Astrocyte (in vitro differentiated cells and primary cell): ENCODE measurements at regions not wholly inside any gene's neighbourhood (a gene's known extent, or its start where the extent isn't known, plus 50 kb on each side); places are given as distances from the start of the nearest gene placed in this dataset.

Experiments used
- DNase-seq: peaks from one replicate; pipeline ENCODE4 v3.0.0-alpha.2; 2010; ENCODE audit warnings: low read depth
- FAIRE-seq: peaks from 2 replicates; lab custom pipeline; 2011; peaks lifted over from hg19 to GRCh38; lab: Jason Lieb, UNC
- H2AFZ ChIP-seq: 2 replicates; pipeline ENCODE4 v1.6.0; 2012; ENCODE audit warnings: low read depth, low read length, inconsistent platforms
- H3K27ac ChIP-seq: 2 replicates; pipeline ENCODE4 v1.5.1; 2011; ENCODE audit warnings: low read depth, low read length, inconsistent platforms
- H3K27me3 ChIP-seq: 2 replicates; pipeline ENCODE4 v1.6.0; 2011; ENCODE audit warnings: low read length, inconsistent platforms; ENCODE audit not compliant: insufficient read depth
- H3K36me3 ChIP-seq: 2 replicates; pipeline ENCODE4 v1.5.1; 2011; ENCODE audit warnings: low read length, inconsistent platforms; ENCODE audit not compliant: insufficient read depth
- H3K4me1 ChIP-seq: 2 replicates; pipeline ENCODE4 v1.5.1; 2011; ENCODE audit warnings: low read length, inconsistent platforms; ENCODE audit not compliant: insufficient read depth
- H3K4me2 ChIP-seq: 2 replicates; pipeline ENCODE4 v1.6.0; 2012; ENCODE audit warnings: low read length, inconsistent platforms
- H3K4me3 ChIP-seq: 2 replicates; pipeline ENCODE4 v1.5.1; 2011; ENCODE audit warnings: low read depth, mild to moderate bottlenecking, low read length, inconsistent platforms; ENCODE audit not compliant: insufficient read depth
- H3K79me2 ChIP-seq: 2 replicates; pipeline ENCODE4 v1.6.0; 2012; ENCODE audit warnings: mild to moderate bottlenecking, low read length, inconsistent platforms; ENCODE audit not compliant: insufficient read depth
- H3K9ac ChIP-seq: 2 replicates; pipeline ENCODE4 v1.6.0; 2012; ENCODE audit warnings: mild to moderate bottlenecking, low read length, inconsistent platforms
- H3K9me3 ChIP-seq: 2 replicates; pipeline ENCODE4 v1.5.1; 2012; ENCODE audit warnings: low read depth, mild to moderate bottlenecking, low read length, inconsistent platforms; ENCODE audit not compliant: insufficient read depth
- H4K20me1 ChIP-seq: 2 replicates; pipeline ENCODE4 v1.6.0; 2012; ENCODE audit warnings: low read length, inconsistent platforms; ENCODE audit not compliant: insufficient read depth
- H3K27ac Mint-ChIP-seq: one replicate; pipeline ENCODE4 v1.8.0; 2021; ENCODE audit warnings: mild to moderate bottlenecking, mixed read lengths; ENCODE audit not compliant: unreplicated experiment
- H3K27me3 Mint-ChIP-seq: one replicate; pipeline ENCODE4 v1.8.0; 2021; ENCODE audit warnings: low read depth, mixed read lengths; ENCODE audit not compliant: unreplicated experiment
- H3K36me3 Mint-ChIP-seq: one replicate; pipeline ENCODE4 v1.8.0; 2021; ENCODE audit warnings: low read depth, mixed read lengths; ENCODE audit not compliant: unreplicated experiment
- H3K4me1 Mint-ChIP-seq: one replicate; pipeline ENCODE4 v1.8.0; 2021; ENCODE audit warnings: low read depth, mixed read lengths; ENCODE audit not compliant: unreplicated experiment
- H3K4me3 Mint-ChIP-seq: one replicate; pipeline ENCODE4 v1.8.0; 2021; ENCODE audit warnings: mild to moderate bottlenecking, moderate library complexity, mixed read lengths; ENCODE audit not compliant: unreplicated experiment
- H3K9me3 Mint-ChIP-seq: one replicate; pipeline ENCODE4 v1.8.0; 2021; ENCODE audit warnings: mild to moderate bottlenecking, mixed read lengths; ENCODE audit not compliant: unreplicated experiment
- CTCF ChIP-seq: IDR thresholded peaks from 2 replicates; pipeline ENCODE4 v1.5.1; 2011; ENCODE audit warnings: low read depth, mild to moderate bottlenecking, inconsistent platforms, low read length, moderate library complexity; ENCODE audit not compliant: insufficient read depth
- EZH2 ChIP-seq: IDR thresholded peaks from 2 replicates; pipeline ENCODE4 v1.6.1; 2012; ENCODE audit warnings: mild to moderate bottlenecking, low read length, inconsistent platforms; ENCODE audit not compliant: insufficient read depth

- no peak overlapping the region for H2AFZ ChIP-seq
- H3K27ac ChIP-seq: no peak overlapping the region
- no peak overlapping the region for H3K4me2 ChIP-seq
- DNase-seq (no peak), FAIRE-seq (no peak)
- peaks cover 28% of the 10 kb centered on the region for H3K4me1 ChIP-seq
- H3K4me1 Mint-ChIP-seq: peaks cover 22% of the 10 kb centered on the region
- no peak overlapping the region for H3K27ac Mint-ChIP-seq
- H3K9ac ChIP-seq: no peak overlapping the region
- no peak overlapping the region for H3K4me3 Mint-ChIP-seq
- H4K20me1 ChIP-seq: no peaks in the 10 kb centered on the region
- no peaks in the 10 kb centered on the region for H3K9me3 Mint-ChIP-seq
- H3K79me2 ChIP-seq: no peaks in the 10 kb centered on the region
- TF ChIP-seq CTCF (no peak), EZH2 (no peak)
- H3K36me3 Mint-ChIP-seq: no peaks in the 10 kb centered on the region
- no peaks in the 10 kb centered on the region for H3K9me3 ChIP-seq
- H3K27me3 ChIP-seq: no peaks in the 10 kb centered on the region
- no peak overlapping the region for H3K4me3 ChIP-seq
- H3K27me3 Mint-ChIP-seq: peaks cover 5% of the 10 kb centered on the region
- H3K36me3 ChIP-seq: no peaks in the 10 kb centered on the region
Observed at GRCh38 chr1:55279627-55280026, 64.5 kb upstream of the USP24 start.

- no peaks in the 10 kb centered on the region for H4K20me1 ChIP-seq
- H3K27me3 ChIP-seq: no peaks in the 10 kb centered on the region
- H3K27me3 Mint-ChIP-seq: peaks cover 3% of the 10 kb centered on the region
- H3K27ac ChIP-seq: no peak overlapping the region
- no peaks in the 10 kb centered on the region for H3K9me3 ChIP-seq
- peaks cover 22% of the 10 kb centered on the region for H3K4me1 Mint-ChIP-seq
- no peaks in the 10 kb centered on the region for H3K79me2 ChIP-seq
- no peak overlapping the region for H3K27ac Mint-ChIP-seq
- no peak overlapping the region for H3K9ac ChIP-seq
- no peak overlapping the region for H3K4me2 ChIP-seq
- FAIRE-seq (no peak), DNase-seq (no peak)
- peaks cover 28% of the 10 kb centered on the region for H3K4me1 ChIP-seq
- H3K9me3 Mint-ChIP-seq: no peaks in the 10 kb centered on the region
- H3K4me3 Mint-ChIP-seq: no peak overlapping the region
- no peaks in the 10 kb centered on the region for H3K36me3 ChIP-seq
- no peaks in the 10 kb centered on the region for H3K36me3 Mint-ChIP-seq
- no peak overlapping the region for H2AFZ ChIP-seq
- no peak for TF ChIP-seq CTCF
- no peak for TF ChIP-seq EZH2
- H3K4me3 ChIP-seq: no peak overlapping the region
Observed at GRCh38 chr1:55278378-55278777, 63.2 kb upstream of the USP24 start.

GRCh38 chr1:55277377-55278130, 62.4 kb upstream of the USP24 start:
- Mint-ChIP-seq H3K9me3 (no peaks in the 10 kb centered on the region), H3K4me1 (peaks cover 22% of the 10 kb centered on the region), H3K27me3 (peaks cover under 1% of the 10 kb centered on the region), H3K36me3 (no peaks in the 10 kb centered on the region), H3K4me3 (no peak overlapping the region), H3K27ac (no peak overlapping the region)
- Histone ChIP-seq H3K4me2 (peak overlapping the region; percentile 54), H3K4me3 (peak overlapping the region; percentile 29), H3K79me2 (no peaks in the 10 kb centered on the region), H3K9me3 (no peaks in the 10 kb centered on the region), H4K20me1 (no peaks in the 10 kb centered on the region), H3K27me3 (no peaks in the 10 kb centered on the region), H3K9ac (no peak overlapping the region), H2AFZ (peak overlapping the region; percentile 61), H3K27ac (no peak overlapping the region), H3K4me1 (peaks cover 28% of the 10 kb centered on the region), H3K36me3 (no peaks in the 10 kb centered on the region)
- DNase-seq: peak; percentile 50
- no peak for FAIRE-seq
- TF ChIP-seq CTCF (peak; percentile 80), EZH2 (no peak)
